HEK293T (cell line): ENCODE measurements at regions not wholly inside any gene's neighbourhood (a gene's known extent, or its start where the extent isn't known, plus 50 kb on each side); places are given as distances from the start of the nearest gene placed in this dataset.

Source experiments
- ARNT ChIP-seq: fragments of 450-650 bp; IDR thresholded peaks from 2 replicates; pipeline ENCODE4 v1.6.1; 2017; ENCODE audit warnings: mild to moderate bottlenecking
- BHLHE40 ChIP-seq: fragments of 450-650 bp; IDR thresholded peaks from 2 replicates; pipeline ENCODE4 v1.6.1; 2016; ENCODE audit warnings: mild to moderate bottlenecking, moderate library complexity, borderline replicate concordance
- FOXA1 ChIP-seq: fragments of 450-650 bp; IDR thresholded peaks from 2 replicates; pipeline ENCODE4 v1.6.1; 2016; ENCODE audit warnings: mild to moderate bottlenecking
- FOXM1 ChIP-seq: fragments of 450-650 bp; IDR thresholded peaks from 2 replicates; pipeline ENCODE4 v1.6.1; 2017; ENCODE audit warnings: mild to moderate bottlenecking, borderline replicate concordance
- NFRKB ChIP-seq: fragments of 450-650 bp; IDR thresholded peaks from 2 replicates; pipeline ENCODE4 v1.6.1; 2016; ENCODE audit warnings: mild to moderate bottlenecking, moderate library complexity
- SP1 ChIP-seq: fragments of 450-650 bp; IDR thresholded peaks from 2 replicates; pipeline ENCODE4 v1.6.1; 2017
- SUZ12 ChIP-seq: fragments of 450-650 bp; IDR thresholded peaks from 2 replicates; pipeline ENCODE4 v1.6.1; 2016; ENCODE audit warnings: mild to moderate bottlenecking
- TARDBP ChIP-seq: fragments of 450-650 bp; IDR thresholded peaks from 2 replicates; pipeline ENCODE4 v1.6.1; 2016
- TF ChIP-seq, protein P1 (sequence below): fragments of 450-650 bp; IDR thresholded peaks from 2 replicates; pipeline ENCODE4 v1.6.1; 2016

GRCh38 chr20:51095633-51096521, 73.0 kb upstream of the KCNG1 start:
- TF ChIP-seq SP1 (no peak), FOXA1 (no peak), SUZ12 (no peak), FOXM1 (no peak), ARNT (no peak), BHLHE40 (no peak), NFRKB (no peak), TARDBP (no peak)
- TF ChIP-seq, protein P1, sequence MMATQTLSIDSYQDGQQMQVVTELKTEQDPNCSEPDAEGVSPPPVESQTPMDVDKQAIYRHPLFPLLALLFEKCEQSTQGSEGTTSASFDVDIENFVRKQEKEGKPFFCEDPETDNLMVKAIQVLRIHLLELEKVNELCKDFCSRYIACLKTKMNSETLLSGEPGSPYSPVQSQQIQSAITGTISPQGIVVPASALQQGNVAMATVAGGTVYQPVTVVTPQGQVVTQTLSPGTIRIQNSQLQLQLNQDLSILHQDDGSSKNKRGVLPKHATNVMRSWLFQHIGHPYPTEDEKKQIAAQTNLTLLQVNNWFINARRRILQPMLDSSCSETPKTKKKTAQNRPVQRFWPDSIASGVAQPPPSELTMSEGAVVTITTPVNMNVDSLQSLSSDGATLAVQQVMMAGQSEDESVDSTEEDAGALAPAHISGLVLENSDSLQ, result no peak
